HL-60 (cell line): ENCODE measurements at regions not wholly inside any gene's neighbourhood (a gene's known extent, or its start where the extent isn't known, plus 50 kb on each side); places are given as distances from the start of the nearest gene placed in this dataset.

Experiments used
- DNase-seq, 2 experiments: peaks; one replicate each; pipeline ENCODE4 v3.0.0-alpha.2; 2010 to 2020; ENCODE audit warnings: low read depth in 1 of 2, low spot score in 1 of 2
- H3K27ac ChIP-seq: fragments of 250-450 bp; sonication (Bioruptor Pico); replicated peaks from 2 replicates; pipeline ENCODE4 v1.5.1; 2020; ENCODE audit warnings: mild to moderate bottlenecking, moderate library complexity
- H3K27me3 ChIP-seq: fragments of 250-450 bp; sonication (Bioruptor Pico); 2 replicates; pipeline ENCODE4 v1.5.1; 2021; ENCODE audit warnings: mild to moderate bottlenecking, moderate library complexity; ENCODE audit not compliant: insufficient read depth, poor library complexity, severe bottlenecking
- H3K4me3 ChIP-seq: replicated peaks from 2 replicates; pipeline ENCODE4 v1.5.1; 2011; ENCODE audit warnings: mild to moderate bottlenecking, control low read depth, low read length; ENCODE audit not compliant: insufficient read depth
- CTCF ChIP-seq: IDR thresholded peaks from one replicate; pipeline ENCODE4 v1.5.1; 2011; ENCODE audit warnings: low read length, control low read depth, inconsistent platforms; ENCODE audit not compliant: insufficient read depth
- GABPA ChIP-seq: IDR thresholded peaks from 2 replicates; pipeline ENCODE4 v1.6.1; 2012; ENCODE audit warnings: low read depth
- POLR2AphosphoS5 ChIP-seq: IDR thresholded peaks from 2 replicates; pipeline ENCODE4 v1.6.1; 2012; ENCODE audit warnings: low read depth
- REST ChIP-seq: IDR thresholded peaks from 2 replicates; pipeline ENCODE4 v1.6.1; 2012; ENCODE audit warnings: low read depth; ENCODE audit not compliant: insufficient replicate concordance
- SPI1 ChIP-seq: IDR thresholded peaks from 2 replicates; pipeline ENCODE4 v1.6.1; 2012; ENCODE audit warnings: low read depth, mild to moderate bottlenecking, borderline replicate concordance

GRCh38 chr16:17770104-17770503, 299.3 kb upstream of the XYLT1 start:
- TF ChIP-seq POLR2AphosphoS5, result no peak
- DNase-seq, result no peak
- Histone ChIP-seq H3K27ac (no peak overlapping the region), H3K27me3 (peaks cover 2% of the 10 kb centered on the region), H3K4me3 (no peak overlapping the region)

GRCh38 chr16:17769065-17769464, 298.3 kb upstream of the XYLT1 start:
- TF ChIP-seq POLR2AphosphoS5, result no peak
- TF ChIP-seq GABPA, result no peak
- no peak for TF ChIP-seq CTCF
- TF ChIP-seq REST, result no peak
- TF ChIP-seq SPI1, result no peak

GRCh38 chr16:17768257-17768656, 297.5 kb upstream of the XYLT1 start:
- Histone ChIP-seq H3K4me3 (no peak overlapping the region), H3K27me3 (peaks cover 2% of the 10 kb centered on the region), H3K27ac (no peak overlapping the region)
- no peak for TF ChIP-seq POLR2AphosphoS5
- TF ChIP-seq SPI1, result no peak
- TF ChIP-seq REST, result no peak
- TF ChIP-seq CTCF, result no peak
- TF ChIP-seq GABPA, result no peak
- no peak for DNase-seq

More at GRCh38 chr16:17769065-17769464, 298.3 kb upstream of the XYLT1 start:
- peaks cover 2% of the 10 kb centered on the region for H3K27me3 ChIP-seq
- DNase-seq, result no peak
- H3K27ac ChIP-seq, result no peak overlapping the region
- H3K4me3 ChIP-seq, result no peak overlapping the region

GRCh38 chr16:17766012-17766411, 295.3 kb upstream of the XYLT1 start:
- no peak for TF ChIP-seq REST
- no peak for TF ChIP-seq SPI1
- no peak for TF ChIP-seq CTCF
- no peak for TF ChIP-seq POLR2AphosphoS5
- no peak for TF ChIP-seq GABPA
- no peak overlapping the region for H3K27ac ChIP-seq
- H3K4me3 ChIP-seq, result no peak overlapping the region
- H3K27me3 ChIP-seq, result peaks cover 2% of the 10 kb centered on the region
- no peak for DNase-seq
